HG02870 (cell line): ENCODE measurements at regions not wholly inside any gene's neighbourhood (a gene's known extent, or its start where the extent isn't known, plus 50 kb on each side); places are given as distances from the start of the nearest gene placed in this dataset.
A peak's percentile ranks its signal among the peaks of the same experiment; 100 is the strongest.
"Not testable (repeated sequence)": the region's sequence is repeated elsewhere in the genome, so short reads cannot be mapped to it uniquely, and the experiment has no call there.

ENCODE experiments used
- ATAC-seq: cut with Tn5 transposase; IDR thresholded peaks from one replicate; pipeline ENCODE4 v1.9.1; 2021; ENCODE audit warnings: mild to moderate bottlenecking, moderate library complexity; ENCODE audit not compliant: unreplicated experiment

GRCh38 chr3:177382944-177383343, 185.7 kb upstream of the TBL1XR1 start:
- no peak for ATAC-seq

- ATAC-seq: no peak
Measured at GRCh38 chr3:177385186-177385585, 187.9 kb upstream of the TBL1XR1 start.

- ATAC-seq: no peak
Measured at GRCh38 chr3:177385831-177386301, 188.6 kb upstream of the TBL1XR1 start.

GRCh38 chr3:177388209-177388608, 190.9 kb upstream of the TBL1XR1 start:
- ATAC-seq: no peak

- not testable (repeated sequence) for ATAC-seq
Measured at GRCh38 chr3:177394231-177395024, 197.1 kb upstream of the TBL1XR1 start.

GRCh38 chr3:177396733-177397132, 199.5 kb upstream of the TBL1XR1 start:
- ATAC-seq: no peak

- no peak for ATAC-seq
Measured at GRCh38 chr3:177401375-177401774, 204.1 kb upstream of the TBL1XR1 start.

GRCh38 chr3:177402533-177402932, 205.3 kb upstream of the TBL1XR1 start:
- ATAC-seq: no peak

GRCh38 chr3:177405191-177405672, 207.9 kb upstream of the TBL1XR1 start:
- no peak for ATAC-seq

- ATAC-seq: no peak
Measured at GRCh38 chr3:177410730-177411129, 213.4 kb upstream of the TBL1XR1 start.

- ATAC-seq: no peak
Measured at GRCh38 chr3:177411201-177411600, 213.9 kb upstream of the TBL1XR1 start.

GRCh38 chr3:177412677-177413170, 215.4 kb upstream of the TBL1XR1 start:
- ATAC-seq: not testable (repeated sequence)

GRCh38 chr3:177414093-177414492, 216.8 kb upstream of the TBL1XR1 start:
- no peak for ATAC-seq

- ATAC-seq: no peak
Measured at GRCh38 chr3:177418787-177419186, 221.5 kb upstream of the TBL1XR1 start.

GRCh38 chr3:177419904-177420601, 222.8 kb upstream of the TBL1XR1 start:
- peak; percentile 83 for ATAC-seq

- ATAC-seq: no peak
Measured at GRCh38 chr3:177420651-177421480, 223.6 kb upstream of the TBL1XR1 start.

GRCh38 chr3:177421481-177421785, 224.2 kb upstream of the TBL1XR1 start:
- ATAC-seq: no peak

- ATAC-seq: no peak
Measured at GRCh38 chr3:177424521-177424920, 227.2 kb upstream of the TBL1XR1 start.

- no peak for ATAC-seq
Measured at GRCh38 chr3:177425042-177425441, 227.8 kb upstream of the TBL1XR1 start.

- ATAC-seq: no peak
Measured at GRCh38 chr3:177426106-177426877, 229.0 kb upstream of the TBL1XR1 start.
